ENCODE measurements at regions not wholly inside any gene's neighbourhood (a gene's known extent, or its start where the extent isn't known, plus 50 kb on each side); places are given as distances from the start of the nearest gene placed in this dataset.

DNA sequence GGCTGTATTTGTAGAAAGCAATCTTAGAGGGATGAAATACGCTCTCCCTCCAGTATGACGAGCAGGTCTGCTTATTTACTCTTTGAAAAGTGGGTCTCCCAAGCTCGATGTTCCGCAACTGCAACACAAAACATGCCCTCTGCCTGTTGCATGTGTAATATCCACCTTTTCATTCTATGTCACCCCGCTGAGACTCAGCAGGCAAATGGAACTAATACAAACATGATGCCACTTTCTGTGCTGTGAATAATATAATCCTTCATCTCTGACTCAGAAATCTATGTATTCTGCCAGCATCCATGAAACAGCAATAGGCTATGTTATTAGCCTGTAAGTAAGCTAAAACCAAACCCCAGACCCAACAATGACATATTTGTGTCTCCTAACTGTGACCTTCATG is 200.8 kb upstream of the TMCO5A start:
- TF ChIP-seq, protein P1, sequence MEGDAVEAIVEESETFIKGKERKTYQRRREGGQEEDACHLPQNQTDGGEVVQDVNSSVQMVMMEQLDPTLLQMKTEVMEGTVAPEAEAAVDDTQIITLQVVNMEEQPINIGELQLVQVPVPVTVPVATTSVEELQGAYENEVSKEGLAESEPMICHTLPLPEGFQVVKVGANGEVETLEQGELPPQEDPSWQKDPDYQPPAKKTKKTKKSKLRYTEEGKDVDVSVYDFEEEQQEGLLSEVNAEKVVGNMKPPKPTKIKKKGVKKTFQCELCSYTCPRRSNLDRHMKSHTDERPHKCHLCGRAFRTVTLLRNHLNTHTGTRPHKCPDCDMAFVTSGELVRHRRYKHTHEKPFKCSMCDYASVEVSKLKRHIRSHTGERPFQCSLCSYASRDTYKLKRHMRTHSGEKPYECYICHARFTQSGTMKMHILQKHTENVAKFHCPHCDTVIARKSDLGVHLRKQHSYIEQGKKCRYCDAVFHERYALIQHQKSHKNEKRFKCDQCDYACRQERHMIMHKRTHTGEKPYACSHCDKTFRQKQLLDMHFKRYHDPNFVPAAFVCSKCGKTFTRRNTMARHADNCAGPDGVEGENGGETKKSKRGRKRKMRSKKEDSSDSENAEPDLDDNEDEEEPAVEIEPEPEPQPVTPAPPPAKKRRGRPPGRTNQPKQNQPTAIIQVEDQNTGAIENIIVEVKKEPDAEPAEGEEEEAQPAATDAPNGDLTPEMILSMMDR (IDR thresholded peaks at IDR 0.05; ENCODE audit: low read depth, low read length, poor library complexity, severe bottlenecking), result no peak
- TF ChIP-seq EZH2phosphoT487 (IDR thresholded peaks at IDR 0.05; ENCODE audit: borderline replicate concordance, low read length), result no peak
